HEK293 (cell line): ENCODE measurements at regions not wholly inside any gene's neighbourhood (a gene's known extent, or its start where the extent isn't known, plus 50 kb on each side); places are given as distances from the start of the nearest gene placed in this dataset.

Source experiments
- CTCF ChIA-PET: fragments of 350-600 bp; formaldehyde crosslinking; extraction: SDS; loops from one replicate; lab custom pipeline; 2021; ENCODE audit warnings: antibody characterized with exemption; lab: Yijun Ruan, JAX
- POLR2A ChIA-PET: fragments of 300-600 bp; formaldehyde crosslinking; extraction: SDS; loops from one replicate; lab custom pipeline; 2020; ENCODE audit warnings: antibody characterized with exemption, inconsistent platforms; lab: Yijun Ruan, JAX
- H3K27ac ChIP-seq: fragments of 200-500 bp; sonication (Bioruptor generic); 2 replicates; pipeline ENCODE4 v1.5.1; 2014; ENCODE audit warnings: low read depth, low read length, control low read depth, inconsistent platforms; ENCODE audit errors: extremely low read depth
- H3K36me3 ChIP-seq, 2 experiments: fragments of 200-500 bp in 1 of 2; sonication (Bioruptor generic) in 1 of 2; 1 replicate in 1 of 2; 2 replicates in 1 of 2; pipeline ENCODE4 v1.5.1; 2014 to 2017; ENCODE audit warnings: inconsistent platforms in 2 of 2, low read length in 2 of 2; ENCODE audit not compliant: control insufficient read depth in 2 of 2, insufficient read depth in 1 of 2
- H3K4me1 ChIP-seq: fragments of 200-500 bp; sonication (Bioruptor generic); 2 replicates; pipeline ENCODE4 v1.5.1; 2014; ENCODE audit warnings: mild to moderate bottlenecking, low read length, inconsistent platforms; ENCODE audit not compliant: control insufficient read depth, insufficient read depth
- H3K4me3 ChIP-seq: 2 replicates; pipeline ENCODE4 v1.5.1; 2011; ENCODE audit warnings: low read depth, mild to moderate bottlenecking, control low read depth, low read length, moderate library complexity
- H3K9me3 ChIP-seq: fragments of 200-500 bp; sonication (Bioruptor generic); 2 replicates; pipeline ENCODE4 v1.5.1; 2014; ENCODE audit warnings: low read depth, low read length, inconsistent platforms; ENCODE audit not compliant: control insufficient read depth, insufficient read depth
- BCL11B ChIP-seq: fragments of 450-650 bp; formaldehyde crosslinking; IDR thresholded peaks from 2 replicates; pipeline ENCODE4 v1.5.1; 2016; ENCODE audit warnings: low read depth, missing biosample characterization, missing genetic modification characterization
- EGR2 ChIP-seq: fragments of 450-650 bp; formaldehyde crosslinking; IDR thresholded peaks from 2 replicates; pipeline ENCODE4 v1.5.1; 2016; ENCODE audit warnings: low read depth, missing biosample characterization, missing genetic modification characterization
- GLI4 ChIP-seq: fragments of 450-650 bp; formaldehyde crosslinking; IDR thresholded peaks from 2 replicates; pipeline ENCODE4 v1.5.1; 2016; ENCODE audit warnings: missing biosample characterization, missing genetic modification characterization
- GLIS1 ChIP-seq: fragments of 450-650 bp; formaldehyde crosslinking; IDR thresholded peaks from 2 replicates; pipeline ENCODE4 v1.5.1; 2016; ENCODE audit warnings: missing biosample characterization, missing genetic modification characterization
- KLF1 ChIP-seq: fragments of 450-650 bp; formaldehyde crosslinking; IDR thresholded peaks from 2 replicates; pipeline ENCODE4 v1.5.1; 2016; ENCODE audit warnings: missing biosample characterization, missing genetic modification characterization
- MEIS1 ChIP-seq: sonication (generic); formaldehyde crosslinking; IDR thresholded peaks from 2 replicates; pipeline ENCODE4 v1.8.1; 2022; ENCODE audit warnings: missing genetic modification reagents, mild to moderate bottlenecking, borderline replicate concordance
- MYNN ChIP-seq: fragments of 450-650 bp; formaldehyde crosslinking; IDR thresholded peaks from 2 replicates; pipeline ENCODE4 v1.5.1; 2016; ENCODE audit warnings: missing biosample characterization, missing genetic modification characterization, borderline replicate concordance
- PRDM1 ChIP-seq: fragments of 450-650 bp; formaldehyde crosslinking; IDR thresholded peaks from 2 replicates; pipeline ENCODE4; 2016; ENCODE audit warnings: missing biosample characterization, missing genetic modification characterization
- SP3 ChIP-seq: fragments of 450-650 bp; formaldehyde crosslinking; IDR thresholded peaks from 2 replicates; pipeline ENCODE4 v1.5.1; 2016; ENCODE audit warnings: missing biosample characterization, missing genetic modification characterization
- SP7 ChIP-seq: fragments of 450-650 bp; formaldehyde crosslinking; IDR thresholded peaks from 2 replicates; pipeline ENCODE4 v1.5.1; 2016; ENCODE audit warnings: missing biosample characterization, missing genetic modification characterization
- YY2 ChIP-seq: fragments of 450-650 bp; formaldehyde crosslinking; IDR thresholded peaks from 2 replicates; pipeline ENCODE4 v1.5.1; 2016; ENCODE audit warnings: missing biosample characterization, missing genetic modification characterization
- ZBTB48 ChIP-seq: fragments of 450-650 bp; formaldehyde crosslinking; IDR thresholded peaks from 2 replicates; pipeline ENCODE4 v1.5.1; 2016; ENCODE audit warnings: missing biosample characterization, missing genetic modification characterization
- ZFP41 ChIP-seq: fragments of 450-650 bp; formaldehyde crosslinking; IDR thresholded peaks from 2 replicates; pipeline ENCODE4 v1.5.1; 2016; ENCODE audit warnings: missing biosample characterization, missing genetic modification characterization, borderline replicate concordance
- ZNF112 ChIP-seq: fragments of 450-650 bp; formaldehyde crosslinking; IDR thresholded peaks from 2 replicates; pipeline ENCODE4 v1.5.0; 2017; ENCODE audit warnings: missing biosample characterization, missing genetic modification characterization
- ZNF133 ChIP-seq: fragments of 450-650 bp; formaldehyde crosslinking; IDR thresholded peaks from 2 replicates; pipeline ENCODE4 v1.5.1; 2016; ENCODE audit warnings: missing biosample characterization, missing genetic modification characterization
- ZNF140 ChIP-seq: fragments of 450-650 bp; formaldehyde crosslinking; IDR thresholded peaks from 2 replicates; pipeline ENCODE4 v1.5.1; 2016; ENCODE audit warnings: missing biosample characterization, missing genetic modification characterization
- ZNF174 ChIP-seq: fragments of 450-650 bp; formaldehyde crosslinking; IDR thresholded peaks from 2 replicates; pipeline ENCODE4 v1.5.0; 2017; ENCODE audit warnings: missing biosample characterization, mild to moderate bottlenecking, missing genetic modification characterization
- ZNF184 ChIP-seq: fragments of 450-650 bp; IDR thresholded peaks from 2 replicates; pipeline ENCODE4 v1.5.1; 2018; ENCODE audit warnings: missing biosample characterization, mild to moderate bottlenecking, missing genetic modification characterization
- ZNF19 ChIP-seq: fragments of 450-650 bp; formaldehyde crosslinking; IDR thresholded peaks from 2 replicates; pipeline ENCODE4; 2016; ENCODE audit warnings: missing biosample characterization, missing genetic modification characterization, low read depth
- ZNF302 ChIP-seq: fragments of 450-650 bp; formaldehyde crosslinking; IDR thresholded peaks from 2 replicates; pipeline ENCODE4 v1.5.1; 2016; ENCODE audit warnings: missing biosample characterization, missing genetic modification characterization, low read depth
- ZNF416 ChIP-seq: fragments of 450-650 bp; formaldehyde crosslinking; IDR thresholded peaks from 2 replicates; pipeline ENCODE4 v1.5.1; 2016; ENCODE audit warnings: missing biosample characterization, missing genetic modification characterization
- ZNF560 ChIP-seq: fragments of 450-650 bp; formaldehyde crosslinking; IDR thresholded peaks from 2 replicates; pipeline ENCODE4 v1.5.1; 2017; ENCODE audit warnings: missing biosample characterization, missing genetic modification characterization, borderline replicate concordance
- ZNF561 ChIP-seq: fragments of 450-650 bp; IDR thresholded peaks from 2 replicates; pipeline ENCODE4 v1.5.1; 2018; ENCODE audit warnings: missing biosample characterization, missing genetic modification characterization, borderline replicate concordance
- ZNF626 ChIP-seq: fragments of 450-650 bp; sonication (Bioruptor Pico); formaldehyde crosslinking; IDR thresholded peaks from 2 replicates; pipeline ENCODE4 v1.5.1; 2018; ENCODE audit warnings: missing biosample characterization, missing genetic modification characterization, inconsistent platforms
- ZNF645 ChIP-seq: fragments of 450-650 bp; formaldehyde crosslinking; IDR thresholded peaks from 2 replicates; pipeline ENCODE4; 2016; ENCODE audit warnings: missing biosample characterization, missing genetic modification characterization
- ZNF654 ChIP-seq: fragments of 450-650 bp; formaldehyde crosslinking; IDR thresholded peaks from 2 replicates; pipeline ENCODE4 v1.5.1; 2016; ENCODE audit warnings: low read depth, missing biosample characterization, missing genetic modification characterization
- ZNF670 ChIP-seq: fragments of 450-650 bp; formaldehyde crosslinking; IDR thresholded peaks from 2 replicates; pipeline ENCODE4 v1.5.1; 2016; ENCODE audit warnings: missing biosample characterization, missing genetic modification characterization, low read depth
- ZNF777 ChIP-seq: fragments of 450-650 bp; formaldehyde crosslinking; IDR thresholded peaks from 2 replicates; pipeline ENCODE4 v1.5.1; 2017; ENCODE audit warnings: missing biosample characterization, missing genetic modification characterization, borderline replicate concordance
- ZSCAN16 ChIP-seq: fragments of 450-650 bp; formaldehyde crosslinking; IDR thresholded peaks from 2 replicates; pipeline ENCODE4 v1.5.1; 2016; ENCODE audit warnings: missing biosample characterization, missing genetic modification characterization
- ZSCAN5A ChIP-seq: fragments of 450-650 bp; formaldehyde crosslinking; IDR thresholded peaks from 2 replicates; pipeline ENCODE4 v1.5.1; 2016; ENCODE audit warnings: missing biosample characterization, missing genetic modification characterization

GRCh38 chr2:126510960-126511359 lies 145.0 kb upstream of the GYPC start:
- H3K36me3 ChIP-seq, result no peaks in the 10 kb centered on the region
- no peak overlapping the region for H3K27ac ChIP-seq
- no peaks in the 10 kb centered on the region for H3K9me3 ChIP-seq
- POLR2A ChIA-PET, result no interaction called here
- TF ChIP-seq ZNF654 (tag by site-specific recombination) (no peak), ZBTB48 (tag by site-specific recombination) (no peak), ZNF19 (tag by site-specific recombination) (no peak), ZNF140 (no peak), MEIS1 (CRISPR knock-in tag) (no peak), SP7 (tag by site-specific recombination) (no peak), ZNF416 (no peak), KLF1 (tag by site-specific recombination) (no peak)
- H3K4me1 ChIP-seq, result no peaks in the 10 kb centered on the region
- no peak overlapping the region for H3K4me3 ChIP-seq
- CTCF ChIA-PET, result interaction anchor here (0.6 kb wide), 1 partner anchor 112 kb away, joined by 8 read pairs; no protein-coding TSS in a partner anchor

GRCh38 chr2:126512026-126512425 lies 143.9 kb upstream of the GYPC start:
- ChIA-PET POLR2A (no interaction called here), CTCF (no interaction called here)
- H3K36me3 ChIP-seq, result no peaks in the 10 kb centered on the region
- no peak overlapping the region for H3K27ac ChIP-seq
- TF ChIP-seq ZNF645 (no peak), ZNF777 (tag by site-specific recombination) (no peak), GLIS1 (tag by site-specific recombination) (no peak), ZSCAN16 (tag by site-specific recombination) (no peak), EGR2 (tag by site-specific recombination) (no peak), ZNF19 (tag by site-specific recombination) (no peak), YY2 (tag by site-specific recombination) (no peak), PRDM1 (tag by site-specific recombination) (no peak), ZNF670 (tag by site-specific recombination) (no peak), ZBTB48 (tag by site-specific recombination) (no peak), ZNF112 (no peak), ZFP41 (tag by site-specific recombination) (no peak), ZNF561 (no peak)
- H3K4me1 ChIP-seq, result no peaks in the 10 kb centered on the region
- H3K4me3 ChIP-seq, result no peak overlapping the region
- H3K9me3 ChIP-seq, result no peaks in the 10 kb centered on the region

GRCh38 chr2:126513033-126513432 lies 142.9 kb upstream of the GYPC start:
- ChIA-PET POLR2A (no interaction called here), CTCF (no interaction called here)
- Histone ChIP-seq H3K9me3 (no peaks in the 10 kb centered on the region), H3K4me3 (no peak overlapping the region), H3K36me3 (no peaks in the 10 kb centered on the region), H3K4me1 (no peaks in the 10 kb centered on the region), H3K27ac (no peak overlapping the region)
- TF ChIP-seq ZNF626 (no peak), BCL11B (tag by site-specific recombination) (no peak)

- ChIA-PET CTCF (interaction anchor here (0.6 to 1.3 kb wide), 2 partner anchors 13 to 431 kb away, joined by 3 to 4 read pairs; no protein-coding TSS in a partner anchor), POLR2A (no interaction called here)
- H3K4me3 ChIP-seq, result no peak overlapping the region
- no peaks in the 10 kb centered on the region for H3K36me3 ChIP-seq
- no peaks in the 10 kb centered on the region for H3K9me3 ChIP-seq
- H3K27ac ChIP-seq, result no peak overlapping the region
- no peaks in the 10 kb centered on the region for H3K4me1 ChIP-seq
- TF ChIP-seq ZNF560, result no peak
- no peak for TF ChIP-seq GLI4 (tag by site-specific recombination)
- no peak for TF ChIP-seq ZNF302 (tag by site-specific recombination)
- TF ChIP-seq ZNF174 (tag by site-specific recombination), result no peak
- no peak for TF ChIP-seq ZSCAN5A (tag by site-specific recombination)
- TF ChIP-seq ZNF133 (tag by site-specific recombination), result no peak
- no peak for TF ChIP-seq SP3 (tag by site-specific recombination)
- no peak for TF ChIP-seq MYNN (tag by site-specific recombination)
- no peak for TF ChIP-seq ZNF184 (tag by site-specific recombination)
Measured at GRCh38 chr2:126515471-126515870, 140.5 kb upstream of the GYPC start.
